MM.1S (cell line): ENCODE measurements at regions not wholly inside any gene's neighbourhood (a gene's known extent, or its start where the extent isn't known, plus 50 kb on each side); places are given as distances from the start of the nearest gene placed in this dataset.

ENCODE experiments used
- CTCF ChIP-seq: fragments of 300-600 bp; sonication (generic); IDR thresholded peaks from 2 replicates; pipeline ENCODE4 v1.5.1; 2016; ENCODE audit warnings: antibody characterized with exemption, low read length, mixed read lengths
- EZH2 ChIP-seq: fragments of 300-600 bp; sonication (generic); optimal IDR thresholded peaks from 2 replicates; pipeline ENCODE3; 2017; ENCODE audit warnings: low read depth, mild to moderate bottlenecking, antibody characterized with exemption, low read length, mixed read lengths
- EZH2phosphoT487 ChIP-seq: fragments of 300-600 bp; sonication (generic); IDR thresholded peaks from 2 replicates; pipeline ENCODE4 v1.6.1; 2018; ENCODE audit warnings: antibody characterized with exemption, low read length

DNA sequence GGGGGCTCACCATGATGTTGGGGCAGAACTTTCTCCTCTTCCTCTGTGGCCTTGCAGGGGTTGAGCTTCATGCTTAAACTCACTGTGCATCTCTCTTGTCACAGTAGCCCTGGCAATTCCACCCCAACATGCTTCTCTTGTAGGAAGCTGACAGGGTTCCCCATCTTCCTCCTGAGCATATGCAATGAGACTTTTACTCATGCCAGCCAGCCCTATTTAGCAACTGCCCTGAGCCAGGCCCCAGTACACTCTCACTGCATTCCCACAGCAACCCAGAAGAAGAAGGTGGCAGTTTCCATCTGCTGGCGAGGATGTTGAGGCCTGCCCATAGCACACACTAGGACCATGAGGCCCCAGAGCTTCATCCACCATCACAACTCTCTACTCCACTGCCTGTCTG, 72.2 kb upstream of the TEX51 start:
- TF ChIP-seq CTCF (no peak), EZH2phosphoT487 (no peak), EZH2 (no peak)
